Panc1 (cell line): ENCODE measurements at regions not wholly inside any gene's neighbourhood (a gene's known extent, or its start where the extent isn't known, plus 50 kb on each side); places are given as distances from the start of the nearest gene placed in this dataset.

ENCODE experiments used
- ATAC-seq: fragments of 200-7000 bp; cut with Tn5 transposase; 2 replicates; pipeline ENCODE4 v1.9.1; 2020; ENCODE audit warnings: mild to moderate bottlenecking, moderate library complexity
- BruUV-seq: library from RNA; stranded (reverse); fragments of 400-500 nt; replicated peaks from 2 replicates; lab custom pipeline; 2021; lab: Mats Ljungman, UMichigan
- CTCF ChIA-PET: fragments of 300-600 bp; sonication (Branson Sonifier 250); formaldehyde crosslinking; loops from one replicate; lab custom pipeline; 2022; ENCODE audit warnings: antibody characterized with exemption; lab: Charles Lee
- POLR2A ChIA-PET: fragments of 300-600 bp; sonication (Branson Sonifier 250); formaldehyde crosslinking; loops from one replicate; lab custom pipeline; 2022; ENCODE audit warnings: antibody characterized with exemption; lab: Charles Lee
- DNase-seq: peaks from one replicate; pipeline ENCODE4 v3.0.0-alpha.2; 2010; ENCODE audit warnings: low read depth, low spot score
- H3K27ac ChIP-seq: 2 replicates; pipeline ENCODE4 v1.5.1; 2011; ENCODE audit warnings: mild to moderate bottlenecking, low read length, inconsistent platforms
- H3K27me3 ChIP-seq: fragments of 200-500 bp; sonication (Bioruptor generic); 2 replicates; pipeline ENCODE4 v1.6.0; 2014; ENCODE audit warnings: low read length, inconsistent platforms; ENCODE audit not compliant: control insufficient read depth, insufficient read depth
- H3K36me3 ChIP-seq: fragments of 200-500 bp; sonication (Bioruptor generic); 2 replicates; pipeline ENCODE4 v1.5.1; 2014; ENCODE audit warnings: inconsistent platforms, mild to moderate bottlenecking, low read length, moderate library complexity; ENCODE audit not compliant: control insufficient read depth, insufficient read depth
- H3K4me1 ChIP-seq: 2 replicates; pipeline ENCODE4 v1.5.1; 2011; ENCODE audit warnings: inconsistent platforms, mild to moderate bottlenecking, low read length, moderate library complexity; ENCODE audit not compliant: control insufficient read depth, insufficient read depth
- H3K4me3 ChIP-seq, 2 experiments: 2 replicates each; pipeline ENCODE4 v1.5.1; 2011 to 2012; ENCODE audit warnings: low read depth in 2 of 2, low read length in 2 of 2, mild to moderate bottlenecking in 2 of 2, inconsistent platforms in 1 of 2, moderate library complexity in 1 of 2
- H3K9me3 ChIP-seq: fragments of 200-500 bp; sonication (Bioruptor generic); 2 replicates; pipeline ENCODE4 v1.5.1; 2014; ENCODE audit warnings: low read depth, mild to moderate bottlenecking, inconsistent platforms, low read length, moderate library complexity; ENCODE audit not compliant: control insufficient read depth, insufficient read depth
- POLR2AphosphoS5 ChIP-seq: IDR thresholded peaks from 2 replicates; pipeline ENCODE4 v1.6.1; 2012; ENCODE audit warnings: mild to moderate bottlenecking, low read depth, low read length, moderate library complexity
- SIN3A ChIP-seq: IDR thresholded peaks from 2 replicates; pipeline ENCODE4 v1.6.1; 2012; ENCODE audit warnings: low read depth, mild to moderate bottlenecking, low read length, moderate library complexity, borderline replicate concordance; ENCODE audit not compliant: insufficient read depth
- TCF7L2 ChIP-seq: IDR thresholded peaks from 2 replicates; pipeline ENCODE4 v1.6.1; 2011; ENCODE audit warnings: mild to moderate bottlenecking, low read depth, low read length, inconsistent platforms
- in situ Hi-C: cut with HindIII; loops from 2 replicates; pipeline ENCODE4 v1.10.0; 2016; ENCODE audit warnings: low sequenced_read_pairs, low pct_unique_long_range_greater_than_20kb
- intact Hi-C: fragments of 100-400 bp; cut with micrococcal nuclease; formaldehyde crosslinking; loops from one replicate; pipeline ENCODE4 v1.10.0; 2022; ENCODE audit not compliant: unreplicated experiment
- TF ChIP-seq, protein P1 (sequence below): fragments of 450-650 bp; IDR thresholded peaks from 2 replicates; pipeline ENCODE4 v1.5.1; 2017; ENCODE audit warnings: mild to moderate bottlenecking
- TF ChIP-seq, protein P2 (sequence below), 2 experiments: IDR thresholded peaks; 2 replicates each; pipeline ENCODE4 v1.6.1; 2011 to 2012; ENCODE audit warnings: low read depth in 2 of 2, control low read depth in 1 of 2, low read length in 1 of 2, mild to moderate bottlenecking in 1 of 2, moderate library complexity in 1 of 2; ENCODE audit not compliant: insufficient read depth in 1 of 2

DNA sequence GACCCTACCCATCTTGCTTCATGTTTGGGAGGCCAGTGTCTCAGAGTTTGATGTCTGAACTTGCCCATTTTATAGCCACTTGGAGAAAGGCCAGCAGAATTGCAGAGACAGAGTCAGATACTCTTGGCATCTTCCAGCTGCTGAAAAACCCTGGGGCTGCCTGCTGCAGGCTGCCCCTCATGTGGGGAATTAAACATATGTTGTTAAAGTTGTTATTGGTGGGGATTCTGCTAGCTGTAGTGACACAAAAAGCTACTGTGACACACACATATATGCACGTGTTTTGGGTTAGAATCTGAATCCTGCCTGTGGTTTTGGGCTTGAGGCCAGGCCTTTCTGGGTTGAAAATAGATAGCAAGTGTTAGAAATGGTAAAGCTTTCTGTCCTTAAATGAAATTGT is 1288.4 kb downstream of the AACS start:
- H3K36me3 ChIP-seq, result no peaks in the 10 kb centered on the region
- TF ChIP-seq, protein P1, sequence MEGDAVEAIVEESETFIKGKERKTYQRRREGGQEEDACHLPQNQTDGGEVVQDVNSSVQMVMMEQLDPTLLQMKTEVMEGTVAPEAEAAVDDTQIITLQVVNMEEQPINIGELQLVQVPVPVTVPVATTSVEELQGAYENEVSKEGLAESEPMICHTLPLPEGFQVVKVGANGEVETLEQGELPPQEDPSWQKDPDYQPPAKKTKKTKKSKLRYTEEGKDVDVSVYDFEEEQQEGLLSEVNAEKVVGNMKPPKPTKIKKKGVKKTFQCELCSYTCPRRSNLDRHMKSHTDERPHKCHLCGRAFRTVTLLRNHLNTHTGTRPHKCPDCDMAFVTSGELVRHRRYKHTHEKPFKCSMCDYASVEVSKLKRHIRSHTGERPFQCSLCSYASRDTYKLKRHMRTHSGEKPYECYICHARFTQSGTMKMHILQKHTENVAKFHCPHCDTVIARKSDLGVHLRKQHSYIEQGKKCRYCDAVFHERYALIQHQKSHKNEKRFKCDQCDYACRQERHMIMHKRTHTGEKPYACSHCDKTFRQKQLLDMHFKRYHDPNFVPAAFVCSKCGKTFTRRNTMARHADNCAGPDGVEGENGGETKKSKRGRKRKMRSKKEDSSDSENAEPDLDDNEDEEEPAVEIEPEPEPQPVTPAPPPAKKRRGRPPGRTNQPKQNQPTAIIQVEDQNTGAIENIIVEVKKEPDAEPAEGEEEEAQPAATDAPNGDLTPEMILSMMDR, result no peak
- no peak for TF ChIP-seq TCF7L2
- no peak overlapping the region for H3K27ac ChIP-seq
- no peak overlapping the region for H3K4me3 ChIP-seq
- in situ Hi-C loops, result no loop called here
- ChIA-PET POLR2A (no interaction called here), CTCF (no interaction called here)
- no TSS peak for BruUV-seq
- no peak for ATAC-seq
- no peaks in the 10 kb centered on the region for H3K9me3 ChIP-seq
- no peak for DNase-seq
- no peaks in the 10 kb centered on the region for H3K4me1 ChIP-seq
- intact Hi-C loops, result no loop called here
- H3K27me3 ChIP-seq, result no peaks in the 10 kb centered on the region

DNA sequence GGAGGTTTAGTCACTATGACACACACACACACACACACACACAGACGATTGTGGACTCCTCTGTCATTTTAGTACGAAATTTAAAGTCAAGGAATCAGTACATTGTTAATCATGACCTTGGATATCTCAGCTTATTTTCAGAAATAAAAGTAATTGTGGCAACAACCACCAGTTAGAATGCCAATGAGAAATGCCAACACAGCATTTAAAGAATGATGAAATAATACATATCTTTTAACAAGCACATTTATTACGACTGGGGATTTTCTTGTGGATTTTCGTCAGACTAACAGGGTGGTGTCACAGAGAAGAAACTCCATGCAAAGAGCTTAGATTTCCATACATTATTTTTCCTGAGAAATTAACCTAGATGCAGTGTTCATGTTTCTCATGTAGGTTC is 1289.4 kb downstream of the AACS start:
- no peak overlapping the region for H3K27ac ChIP-seq
- H3K4me1 ChIP-seq, result no peaks in the 10 kb centered on the region
- H3K27me3 ChIP-seq, result no peaks in the 10 kb centered on the region
- TF ChIP-seq SIN3A (no peak), TCF7L2 (no peak), POLR2AphosphoS5 (no peak)
- TF ChIP-seq, protein P2, sequence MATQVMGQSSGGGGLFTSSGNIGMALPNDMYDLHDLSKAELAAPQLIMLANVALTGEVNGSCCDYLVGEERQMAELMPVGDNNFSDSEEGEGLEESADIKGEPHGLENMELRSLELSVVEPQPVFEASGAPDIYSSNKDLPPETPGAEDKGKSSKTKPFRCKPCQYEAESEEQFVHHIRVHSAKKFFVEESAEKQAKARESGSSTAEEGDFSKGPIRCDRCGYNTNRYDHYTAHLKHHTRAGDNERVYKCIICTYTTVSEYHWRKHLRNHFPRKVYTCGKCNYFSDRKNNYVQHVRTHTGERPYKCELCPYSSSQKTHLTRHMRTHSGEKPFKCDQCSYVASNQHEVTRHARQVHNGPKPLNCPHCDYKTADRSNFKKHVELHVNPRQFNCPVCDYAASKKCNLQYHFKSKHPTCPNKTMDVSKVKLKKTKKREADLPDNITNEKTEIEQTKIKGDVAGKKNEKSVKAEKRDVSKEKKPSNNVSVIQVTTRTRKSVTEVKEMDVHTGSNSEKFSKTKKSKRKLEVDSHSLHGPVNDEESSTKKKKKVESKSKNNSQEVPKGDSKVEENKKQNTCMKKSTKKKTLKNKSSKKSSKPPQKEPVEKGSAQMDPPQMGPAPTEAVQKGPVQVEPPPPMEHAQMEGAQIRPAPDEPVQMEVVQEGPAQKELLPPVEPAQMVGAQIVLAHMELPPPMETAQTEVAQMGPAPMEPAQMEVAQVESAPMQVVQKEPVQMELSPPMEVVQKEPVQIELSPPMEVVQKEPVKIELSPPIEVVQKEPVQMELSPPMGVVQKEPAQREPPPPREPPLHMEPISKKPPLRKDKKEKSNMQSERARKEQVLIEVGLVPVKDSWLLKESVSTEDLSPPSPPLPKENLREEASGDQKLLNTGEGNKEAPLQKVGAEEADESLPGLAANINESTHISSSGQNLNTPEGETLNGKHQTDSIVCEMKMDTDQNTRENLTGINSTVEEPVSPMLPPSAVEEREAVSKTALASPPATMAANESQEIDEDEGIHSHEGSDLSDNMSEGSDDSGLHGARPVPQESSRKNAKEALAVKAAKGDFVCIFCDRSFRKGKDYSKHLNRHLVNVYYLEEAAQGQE (IDR thresholded peaks at IDR 0.05; ENCODE audit: insufficient read depth in 1 of 2, low read depth in 2 of 2, low read length in 1 of 2), result no peak
- TF ChIP-seq, protein P1, result no peak
- H3K36me3 ChIP-seq, result no peaks in the 10 kb centered on the region
- intact Hi-C loops (no loop called here), in situ Hi-C loops (no loop called here)
- CTCF ChIA-PET, result no interaction called here
- no peak overlapping the region for H3K4me3 ChIP-seq
- H3K9me3 ChIP-seq, result no peaks in the 10 kb centered on the region
- DNase-seq, result no peak
- POLR2A ChIA-PET, result no interaction called here
- BruUV-seq, result no TSS peak
- no peak for ATAC-seq

DNA sequence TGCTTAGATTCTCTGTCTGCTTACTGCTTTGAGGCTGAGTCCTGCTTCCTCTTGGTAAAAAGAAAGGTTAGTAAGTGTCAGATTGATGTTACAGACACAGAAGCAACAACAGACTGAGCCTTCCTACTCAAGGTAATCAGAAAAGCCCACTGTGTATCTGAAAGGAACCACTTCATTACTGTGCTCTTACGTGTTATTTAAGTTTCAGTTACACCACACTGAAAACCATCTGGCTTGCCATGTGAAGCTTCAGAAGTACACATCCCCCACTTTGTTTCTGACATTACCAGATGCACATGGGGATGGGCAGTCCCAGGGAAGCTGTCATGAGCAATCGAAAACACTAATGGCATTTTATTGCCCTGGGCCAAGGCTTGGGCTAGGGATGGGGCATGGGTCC is 1290.1 kb downstream of the AACS start:
- H3K9me3 ChIP-seq, result no peaks in the 10 kb centered on the region
- no peaks in the 10 kb centered on the region for H3K4me1 ChIP-seq
- no peak for DNase-seq
- in situ Hi-C loops, result no loop called here
- no peak overlapping the region for H3K4me3 ChIP-seq
- no peak overlapping the region for H3K27ac ChIP-seq
- ChIA-PET CTCF (no interaction called here), POLR2A (no interaction called here)
- intact Hi-C loops, result no loop called here
- no peak for TF ChIP-seq SIN3A
- TF ChIP-seq, protein P1, result no peak
- no peak for TF ChIP-seq POLR2AphosphoS5
- TF ChIP-seq, protein P2 (IDR thresholded peaks at IDR 0.05; ENCODE audit: insufficient read depth in 1 of 2, low read depth in 2 of 2, low read length in 1 of 2), result no peak
- no peak for TF ChIP-seq TCF7L2
- BruUV-seq, result no TSS peak
- H3K27me3 ChIP-seq, result no peaks in the 10 kb centered on the region
- H3K36me3 ChIP-seq, result no peaks in the 10 kb centered on the region
- no peak for ATAC-seq
